HG03159 (cell line): ENCODE measurements at regions not wholly inside any gene's neighbourhood (a gene's known extent, or its start where the extent isn't known, plus 50 kb on each side); places are given as distances from the start of the nearest gene placed in this dataset.
"Not testable (repeated sequence)": the region's sequence is repeated elsewhere in the genome, so short reads cannot be mapped to it uniquely, and the experiment has no call there.

Experiments used
- ATAC-seq: cut with Tn5 transposase; IDR thresholded peaks from one replicate; pipeline ENCODE4 v1.9.1; 2021; ENCODE audit warnings: mild to moderate bottlenecking, moderate library complexity; ENCODE audit not compliant: unreplicated experiment

DNA sequence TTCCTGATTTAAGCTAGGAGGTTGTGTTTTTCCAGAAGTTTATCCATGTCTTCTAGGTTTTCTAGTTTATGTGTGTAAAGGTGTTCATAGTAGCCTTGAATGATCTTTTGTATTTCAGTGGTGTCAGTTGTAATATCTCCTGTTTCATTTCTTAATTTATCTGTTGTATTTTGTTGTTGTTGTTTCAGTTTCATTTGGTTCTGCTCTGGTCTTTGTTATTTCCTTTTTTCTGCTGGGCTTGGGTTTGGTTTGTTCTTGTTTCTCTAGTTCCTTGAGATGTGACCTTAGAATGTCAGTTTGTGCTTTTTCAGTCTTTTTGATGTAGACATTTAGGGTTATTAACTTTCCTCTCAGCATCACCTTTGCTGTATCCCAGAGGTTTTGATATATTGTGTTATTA lies 62.8 kb downstream of the SCP2D1 start:
- not testable (repeated sequence) for ATAC-seq

DNA sequence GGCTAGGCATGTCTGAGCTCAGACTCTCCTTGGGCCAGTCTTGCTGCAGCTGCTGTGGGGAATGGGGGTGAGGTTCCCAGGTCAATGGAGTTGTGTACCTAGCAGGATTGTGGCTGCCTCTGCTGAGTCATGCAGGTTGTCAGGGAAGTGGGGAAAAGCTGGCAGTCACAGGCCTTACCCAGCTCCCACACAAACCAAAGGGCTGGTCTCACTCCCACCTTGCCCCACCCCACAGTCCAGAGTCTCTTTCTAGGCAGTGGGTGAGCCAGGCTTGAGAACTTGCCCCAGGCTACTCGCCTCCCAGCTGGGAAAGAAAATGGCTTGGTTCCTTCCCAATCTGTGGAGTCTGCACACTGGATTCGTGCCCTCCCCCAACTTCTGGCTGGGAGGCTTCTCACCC lies 65.7 kb downstream of the SCP2D1 start:
- ATAC-seq, result no peak

DNA sequence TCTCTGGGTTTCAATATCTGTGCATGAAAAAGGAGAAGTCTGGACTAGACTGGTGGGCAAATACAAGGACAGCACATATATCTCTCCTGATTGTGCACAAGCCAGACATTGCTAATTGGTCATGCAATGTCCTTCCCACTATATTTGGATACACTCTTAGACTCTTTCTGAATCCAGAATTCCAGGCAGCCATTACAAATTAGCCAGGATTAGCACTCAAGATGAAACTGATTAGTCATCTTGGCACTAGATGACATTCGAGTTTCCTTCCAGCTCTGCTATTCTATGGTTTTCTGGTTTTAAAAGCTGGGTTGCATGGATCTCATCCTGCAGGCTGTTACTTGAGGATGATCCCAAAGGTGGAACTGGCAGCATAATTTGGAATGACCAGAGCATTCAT lies 73.2 kb downstream of the SCP2D1 start:
- no peak for ATAC-seq

DNA sequence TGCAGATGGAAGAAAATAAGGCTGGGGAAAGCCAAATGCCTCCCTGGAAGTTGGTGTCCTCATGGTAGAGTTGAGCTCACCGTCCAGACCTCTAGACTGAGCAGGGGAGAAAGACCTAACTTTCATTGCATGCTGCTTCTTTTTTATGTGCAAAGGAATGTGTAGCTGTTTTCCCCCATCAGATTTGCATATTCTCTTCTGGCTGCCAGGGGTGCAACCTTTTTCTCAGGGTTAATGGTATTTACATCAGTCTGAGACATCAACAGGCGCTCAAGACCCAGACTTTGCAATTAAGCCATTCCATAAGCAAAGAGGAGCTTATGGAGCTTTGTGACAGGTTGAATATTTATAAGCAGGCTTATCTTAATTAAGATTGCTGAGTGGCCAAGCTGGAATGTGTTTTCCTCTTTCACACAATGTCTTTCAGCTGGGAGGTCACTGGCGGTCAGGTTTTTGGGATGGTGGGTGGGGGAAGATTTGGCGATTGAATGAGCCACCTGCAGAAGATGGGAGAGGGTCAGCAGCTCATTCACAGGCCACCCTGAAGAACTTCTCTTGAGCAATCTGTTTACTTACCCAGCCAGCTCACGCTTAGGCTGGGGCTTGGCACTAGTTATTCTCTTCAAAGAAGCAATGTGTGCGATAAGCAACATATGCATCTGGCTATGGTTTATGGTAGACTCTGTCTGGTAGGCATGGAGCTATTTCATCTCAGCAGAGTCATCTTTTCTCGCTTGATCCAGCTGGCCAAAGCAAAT lies 88.6 kb downstream of the SCP2D1 start:
- no peak for ATAC-seq

DNA sequence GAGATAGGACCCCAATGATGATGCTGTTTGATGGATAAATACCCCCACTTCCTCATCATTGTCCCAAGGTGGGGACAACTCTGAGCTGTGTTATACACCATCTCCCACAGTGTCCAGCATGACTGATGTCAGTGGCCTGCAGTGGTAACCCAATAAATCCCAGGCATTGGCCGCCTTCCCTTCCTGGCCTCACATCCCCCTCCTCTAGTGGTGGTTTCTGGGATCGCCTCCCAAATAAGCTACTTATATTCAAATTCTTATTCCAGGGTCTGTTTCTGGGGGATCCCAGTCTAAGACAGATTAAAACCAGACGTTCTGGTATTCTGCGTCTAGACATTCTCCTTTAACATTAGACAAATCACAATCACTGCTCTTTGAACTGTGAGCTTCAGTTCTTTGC lies 90.6 kb downstream of the SCP2D1 start:
- ATAC-seq, result no peak

DNA sequence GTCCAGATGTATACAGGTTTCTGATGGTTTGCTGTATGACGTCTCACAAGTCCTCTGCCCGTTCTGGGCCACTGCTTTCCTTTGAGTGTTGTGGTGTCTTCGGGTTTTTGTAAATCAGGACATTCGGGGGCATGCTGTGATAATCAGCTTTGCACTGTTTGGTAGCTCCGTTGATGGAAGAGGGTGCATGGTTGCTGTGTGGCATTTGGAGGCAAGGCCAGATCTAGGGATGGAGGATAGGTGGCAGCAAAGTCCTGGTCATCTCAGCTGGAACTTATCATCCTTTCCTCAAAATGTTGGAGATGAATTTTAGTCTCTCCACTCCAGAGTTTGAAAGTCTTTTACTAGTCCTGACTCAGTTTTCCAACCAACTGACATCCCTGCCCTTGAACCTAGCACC lies 91.0 kb downstream of the SCP2D1 start:
- ATAC-seq, result no peak

DNA sequence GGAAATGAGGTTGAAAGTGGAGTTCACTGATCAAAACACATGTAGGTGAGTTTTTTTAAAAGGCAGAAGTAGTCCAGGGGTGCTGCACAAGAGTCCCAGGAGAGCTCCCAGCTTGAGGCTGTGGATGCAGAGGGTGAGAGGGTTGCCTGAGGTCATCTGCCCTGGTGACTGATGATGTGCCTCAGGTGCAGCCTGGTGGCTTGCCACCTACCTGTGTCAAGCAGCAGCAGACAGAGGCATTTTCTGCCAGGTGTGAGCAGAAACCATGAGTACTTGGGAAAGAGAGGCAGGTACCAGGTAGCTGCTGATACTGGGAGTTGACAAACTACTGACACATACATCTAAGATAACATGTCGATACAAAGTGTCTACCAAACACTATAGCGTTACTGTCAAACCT lies 92.5 kb downstream of the SCP2D1 start:
- ATAC-seq, result no peak

DNA sequence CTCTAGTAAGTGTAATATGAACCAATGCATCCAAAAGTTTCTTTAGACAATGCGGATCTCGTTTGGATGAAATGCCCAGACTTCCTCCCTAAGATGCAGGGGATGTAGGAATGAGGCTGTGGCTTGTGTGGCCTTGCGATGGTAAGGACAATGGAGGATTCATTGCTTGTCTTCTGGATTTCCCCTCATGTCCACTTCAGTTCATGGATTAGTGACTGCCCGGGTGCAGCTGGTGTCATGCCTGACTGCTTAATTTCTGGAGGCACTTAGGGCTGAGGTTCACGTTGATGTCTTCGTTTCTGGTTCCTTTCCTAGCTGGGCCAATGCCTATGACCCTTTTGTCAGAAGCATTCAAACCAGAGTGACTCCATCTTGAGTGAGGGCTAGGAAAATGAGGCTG lies 93.8 kb downstream of the SCP2D1 start:
- no peak for ATAC-seq

DNA sequence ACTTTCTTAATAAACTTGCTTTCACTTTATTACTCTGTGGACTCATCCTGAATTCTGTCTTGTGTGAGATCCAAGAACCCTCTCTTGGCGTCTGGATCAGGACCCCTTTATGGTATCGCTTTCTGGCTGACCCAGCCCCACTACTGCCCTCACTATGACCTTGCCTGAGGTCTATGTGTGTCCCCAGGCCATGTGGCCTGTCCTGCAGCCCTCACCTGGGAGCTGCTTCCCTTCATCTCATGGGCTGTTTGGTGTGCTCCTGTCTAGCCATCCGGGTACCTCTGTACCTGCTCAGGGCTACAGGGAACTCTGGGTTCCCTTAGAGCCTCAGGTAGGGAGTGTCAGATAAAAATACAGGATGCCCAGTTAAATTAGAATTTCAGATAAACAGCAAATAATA lies 94.5 kb downstream of the SCP2D1 start:
- no peak for ATAC-seq

DNA sequence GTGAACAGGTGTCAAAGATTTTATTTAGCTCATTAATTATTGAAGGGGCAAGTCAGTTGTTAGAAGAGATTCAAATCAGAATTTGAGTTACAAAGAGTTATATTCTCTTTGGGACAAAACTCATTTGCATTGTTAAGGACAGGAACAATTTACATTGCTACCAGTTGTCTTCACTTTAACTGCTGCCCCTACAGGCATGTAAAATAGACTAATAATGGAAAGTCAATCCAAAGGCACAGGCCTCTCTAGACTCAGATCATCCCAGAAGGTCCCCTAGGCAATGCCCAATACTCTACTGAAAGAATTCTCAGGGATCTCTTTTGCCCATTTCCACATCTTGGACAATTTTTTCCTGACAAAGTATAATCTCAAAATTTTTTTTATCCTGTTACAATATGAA lies 95.7 kb downstream of the SCP2D1 start:
- no peak for ATAC-seq

DNA sequence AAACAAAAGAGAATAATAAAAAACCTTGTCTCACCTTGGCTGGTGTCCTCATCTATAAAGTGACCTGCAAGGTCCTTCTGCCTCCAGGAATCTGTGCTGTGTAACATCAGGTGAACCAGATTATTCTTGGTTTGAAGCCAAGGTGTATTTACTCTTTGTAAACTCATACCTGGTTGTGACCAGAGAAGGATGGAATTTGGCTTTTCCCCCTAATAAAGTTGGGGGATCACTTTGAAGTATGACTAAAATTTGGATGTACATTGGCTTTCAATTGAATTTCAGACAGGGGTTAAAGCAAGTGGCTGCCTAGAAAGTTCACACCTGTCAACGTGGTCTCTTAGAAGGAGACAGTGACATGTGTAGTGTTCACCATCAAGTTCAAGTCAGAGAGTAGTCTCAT lies 100.1 kb downstream of the SCP2D1 start:
- ATAC-seq, result no peak

DNA sequence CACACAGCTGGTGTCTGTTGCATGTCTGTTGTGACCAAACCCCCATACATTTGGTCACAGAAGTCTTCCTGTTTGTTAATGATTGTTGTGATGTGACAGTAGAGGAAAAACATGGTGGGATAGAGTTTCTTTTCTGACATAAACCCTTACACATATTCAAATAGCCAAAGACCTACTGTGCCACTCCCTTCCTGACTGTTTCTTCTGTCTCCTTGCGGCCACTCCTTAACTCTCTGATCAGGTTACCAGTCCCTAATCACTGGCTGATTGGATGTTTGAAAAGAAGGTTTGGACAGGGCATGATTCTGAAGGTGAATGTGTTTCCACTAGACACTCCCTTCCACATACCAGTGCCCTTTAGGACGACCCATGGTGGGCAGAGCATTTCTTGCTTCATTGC lies 101.2 kb downstream of the SCP2D1 start:
- no peak for ATAC-seq

DNA sequence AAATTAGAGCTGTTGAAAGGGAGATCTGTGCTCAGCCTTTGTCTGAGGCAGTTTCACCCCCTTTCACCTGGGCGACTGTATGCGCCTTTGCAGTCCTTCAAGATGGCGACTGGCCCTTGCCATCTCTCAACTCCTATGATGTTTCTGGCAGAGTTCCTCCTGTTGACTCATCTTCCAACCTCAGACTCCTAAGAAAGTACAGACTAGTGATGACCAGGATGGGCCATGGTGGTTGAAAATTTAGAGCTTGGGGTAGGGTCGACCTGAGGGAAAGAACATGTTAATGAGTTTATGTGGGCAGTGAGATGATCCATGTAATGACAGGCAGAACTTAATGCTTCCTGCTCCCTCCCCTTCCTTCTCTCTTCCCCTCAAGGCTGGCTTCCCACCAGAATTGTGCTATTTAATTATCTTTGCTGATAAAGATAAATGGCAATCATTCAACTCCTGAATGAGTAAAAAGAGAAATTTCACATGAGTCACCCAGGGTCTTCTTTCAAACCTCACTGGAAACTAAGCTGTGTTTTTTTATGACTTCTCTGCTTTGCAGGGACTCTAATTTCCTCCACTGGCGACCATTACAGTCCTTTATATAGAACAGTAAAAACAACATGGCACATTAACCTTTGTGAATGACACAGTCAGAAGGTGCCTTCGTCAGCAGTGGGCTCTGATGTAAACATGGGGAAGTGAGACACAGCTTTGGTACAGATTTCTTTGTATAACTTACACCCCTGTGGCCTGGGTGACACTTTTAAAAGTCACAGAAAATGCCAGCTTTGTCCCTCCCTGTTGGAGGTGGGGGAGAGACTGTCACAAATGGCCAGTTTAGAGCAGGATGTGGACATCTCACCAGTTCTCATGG lies 103.5 kb downstream of the SCP2D1 start:
- ATAC-seq, result no peak

DNA sequence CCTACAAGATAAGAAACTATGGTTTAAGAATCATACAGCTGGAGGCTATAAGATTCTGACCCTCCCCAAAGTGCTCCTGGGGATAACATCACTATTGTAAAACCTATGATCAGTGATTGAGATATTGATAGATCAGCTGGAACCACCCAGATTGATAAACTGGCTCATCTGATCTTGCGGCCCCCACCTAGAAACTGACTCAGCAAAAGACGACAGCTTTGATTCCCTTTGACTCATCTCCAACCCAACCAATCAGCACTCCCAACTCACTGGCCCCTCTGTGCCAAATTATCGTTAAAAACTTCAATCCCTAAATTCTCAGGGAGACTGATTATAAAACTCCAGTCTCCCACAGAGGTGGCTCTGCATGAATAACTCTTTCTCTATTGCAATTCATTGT lies 106.4 kb downstream of the SCP2D1 start:
- no peak for ATAC-seq

DNA sequence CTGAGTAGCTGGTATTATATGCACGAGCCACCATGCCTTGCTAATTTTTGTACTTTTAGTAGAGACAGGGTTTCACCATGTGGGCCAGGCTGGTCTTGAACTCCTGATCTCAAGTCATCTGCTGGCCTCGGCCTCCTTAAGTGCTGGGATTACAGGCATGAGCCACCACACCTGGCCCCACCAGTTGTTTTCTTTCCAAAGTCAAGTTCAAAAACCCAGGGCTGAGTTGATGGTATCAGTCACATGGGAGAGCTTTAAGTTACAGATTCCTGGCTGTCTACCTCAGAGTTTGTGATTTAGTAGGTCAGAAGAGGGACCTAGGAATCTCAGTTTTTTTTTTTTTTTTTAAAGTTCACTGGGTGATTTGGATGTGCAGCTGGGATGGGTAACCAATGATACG lies 107.7 kb downstream of the SCP2D1 start:
- no peak for ATAC-seq

DNA sequence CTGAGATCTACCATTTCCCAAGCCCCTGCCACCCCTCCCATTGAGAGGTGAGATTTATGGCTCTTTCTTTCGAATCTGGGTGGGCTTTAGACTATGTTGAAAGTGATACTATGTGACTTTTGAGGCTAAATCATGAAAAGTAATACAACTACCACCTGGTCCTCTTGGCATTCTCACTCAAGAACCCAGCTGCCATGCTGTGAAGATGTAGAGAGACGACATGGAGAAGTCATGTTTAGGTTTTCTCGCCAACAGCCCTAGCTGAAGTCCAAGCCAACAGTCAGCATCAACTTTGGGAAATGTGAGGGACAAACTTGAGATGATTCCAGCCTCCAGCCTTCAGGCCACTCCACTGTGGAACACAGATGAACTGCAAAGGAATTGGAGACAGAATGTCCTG lies 108.7 kb downstream of the SCP2D1 start:
- ATAC-seq, result no peak

DNA sequence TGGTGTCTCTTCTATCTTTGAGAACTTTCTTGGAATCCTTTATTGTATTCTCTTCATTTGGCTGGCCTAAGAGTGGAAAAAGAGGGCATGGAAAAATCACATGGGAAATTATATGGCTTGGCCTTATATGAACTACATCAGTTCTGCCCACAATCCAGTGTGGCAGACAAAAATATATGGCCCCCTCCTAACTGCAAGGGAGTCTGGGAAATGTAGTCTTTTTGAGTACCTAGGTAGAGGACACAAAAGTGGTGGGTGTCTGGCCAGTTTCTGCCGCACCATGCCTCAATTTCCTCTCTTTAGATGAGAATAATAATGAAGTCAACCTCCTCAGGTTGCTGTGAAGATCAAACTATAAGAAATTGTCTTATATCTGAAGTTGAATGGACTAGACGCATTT lies 109.3 kb downstream of the SCP2D1 start:
- ATAC-seq, result no peak

DNA sequence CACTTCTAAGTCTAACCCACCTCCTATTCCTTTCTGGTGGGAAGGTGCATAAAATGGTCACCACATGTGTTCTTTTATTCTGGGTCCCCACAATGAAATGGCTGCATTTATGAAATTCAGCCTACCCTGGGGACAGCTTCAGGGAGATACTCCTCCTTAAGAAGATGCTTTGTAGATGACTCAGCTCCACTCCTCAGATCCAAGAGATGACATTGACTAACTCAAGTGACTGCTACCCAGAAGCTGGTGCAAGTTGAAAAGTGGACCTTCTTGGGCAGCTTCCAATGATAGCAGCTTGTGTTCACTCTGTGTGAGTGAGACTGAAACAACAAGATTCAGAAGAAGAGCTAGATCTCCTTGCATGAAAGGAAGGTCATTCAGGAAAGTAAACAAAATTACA lies 113.4 kb downstream of the SCP2D1 start:
- no peak for ATAC-seq

DNA sequence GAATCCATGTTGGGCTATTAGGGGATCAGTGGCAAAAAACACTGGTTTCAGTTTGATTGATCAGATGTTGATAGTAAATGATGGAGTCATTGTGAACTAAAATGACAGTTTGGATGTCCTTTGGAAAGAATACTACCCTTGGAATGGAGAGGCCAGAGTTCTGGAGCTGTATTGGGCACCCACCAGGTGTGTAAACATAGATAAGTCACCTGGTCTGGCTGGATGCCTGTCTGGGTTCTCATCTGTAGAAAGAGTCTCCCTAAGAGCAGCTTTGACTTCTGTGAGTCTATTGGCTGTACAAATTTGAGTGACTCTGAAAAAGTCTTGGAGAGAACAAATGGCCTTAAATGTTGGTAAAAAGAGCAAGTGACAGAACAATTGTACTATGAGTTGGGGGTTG lies 115.0 kb downstream of the SCP2D1 start:
- ATAC-seq, result no peak

DNA sequence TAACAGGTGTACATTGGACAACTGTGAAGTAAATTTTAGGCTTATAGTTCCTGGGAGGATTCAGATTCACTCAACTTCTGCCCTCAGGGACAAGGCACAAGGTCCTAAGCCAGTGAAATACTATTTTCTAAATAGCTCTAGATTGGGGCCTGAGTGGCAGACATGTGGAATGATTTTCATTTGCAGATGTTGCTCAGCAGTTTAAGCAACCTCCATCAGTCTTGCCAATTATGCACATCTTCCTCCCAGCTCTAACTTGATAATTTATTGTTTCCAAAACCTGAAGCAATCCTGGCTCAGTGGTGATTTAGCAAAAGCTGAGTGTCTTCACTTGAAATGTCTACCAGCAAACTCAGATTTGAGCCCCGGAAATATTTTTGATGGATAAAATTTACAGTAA lies 116.2 kb downstream of the SCP2D1 start:
- no peak for ATAC-seq

DNA sequence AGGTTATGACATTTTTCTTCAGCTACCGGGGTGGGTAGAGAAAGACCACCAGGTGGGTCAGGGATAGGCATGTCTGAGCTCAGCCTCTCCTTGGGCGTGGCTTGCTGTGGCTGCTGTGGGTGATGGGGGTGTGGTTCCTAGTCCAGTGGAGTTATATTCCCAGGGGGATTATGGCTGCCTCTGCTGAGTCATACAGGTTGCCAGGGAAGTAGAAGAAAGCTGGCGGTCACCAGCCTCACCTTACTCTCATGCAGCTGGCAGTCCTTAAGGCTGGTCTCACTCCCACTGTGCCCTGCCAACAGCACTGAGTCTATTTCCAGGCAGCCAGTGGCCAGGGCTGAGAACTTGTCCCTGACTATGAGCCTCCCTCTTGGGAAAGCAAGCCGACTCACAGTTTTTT lies 130.0 kb downstream of the SCP2D1 start:
- no peak for ATAC-seq

DNA sequence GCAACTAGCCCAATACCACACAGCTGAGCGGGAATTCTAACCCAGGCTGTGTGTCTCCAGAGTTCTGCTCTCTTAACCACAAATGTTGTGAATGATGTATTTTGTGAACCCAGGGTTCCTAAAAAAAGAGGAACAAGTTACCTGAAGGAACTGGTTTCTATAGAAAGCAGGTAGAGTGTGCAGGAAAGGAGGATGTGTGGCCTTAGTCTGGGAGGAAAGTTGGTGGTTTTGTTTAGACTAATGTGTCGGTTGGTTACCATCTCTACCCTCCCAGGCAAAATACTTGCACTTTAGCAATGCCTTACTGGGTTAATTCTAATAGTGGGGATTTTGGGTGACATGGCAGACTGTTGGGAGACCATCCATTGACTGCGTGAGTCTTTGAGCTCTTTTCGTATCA lies 143.3 kb downstream of the SCP2D1 start:
- ATAC-seq, result no peak
